AG09309 (cell line): ENCODE measurements at regions not wholly inside any gene's neighbourhood (a gene's known extent, or its start where the extent isn't known, plus 50 kb on each side); places are given as distances from the start of the nearest gene placed in this dataset.

Source experiments
- DNase-seq: peaks from one replicate; pipeline ENCODE4 v3.0.0-alpha.2; 2010; ENCODE audit warnings: low read depth
- H3K4me3 ChIP-seq: 2 replicates; pipeline ENCODE4 v1.5.1; 2011; ENCODE audit warnings: mild to moderate bottlenecking, low read depth, low read length, moderate library complexity; ENCODE audit not compliant: control insufficient read depth
- CTCF ChIP-seq: IDR thresholded peaks from 2 replicates; pipeline ENCODE4 v1.5.1; 2011; ENCODE audit warnings: mild to moderate bottlenecking, low read depth, low read length, inconsistent platforms; ENCODE audit not compliant: insufficient read depth, control insufficient read depth; ENCODE audit errors: missing control alignments

GRCh38 chr21:41633627-41634026 lies 125.7 kb upstream of the TMPRSS2 start:
- no peak for DNase-seq
- H3K4me3 ChIP-seq, result no peak overlapping the region
- TF ChIP-seq CTCF, result no peak

GRCh38 chr21:41632748-41633475 lies 125.0 kb upstream of the TMPRSS2 start:
- H3K4me3 ChIP-seq, result no peak overlapping the region
- no peak for TF ChIP-seq CTCF
- no peak for DNase-seq

GRCh38 chr21:41631564-41632461 lies 123.9 kb upstream of the TMPRSS2 start:
- no peak for DNase-seq
- TF ChIP-seq CTCF, result no peak
- no peak overlapping the region for H3K4me3 ChIP-seq

- no peak for DNase-seq
- no peak for TF ChIP-seq CTCF
- H3K4me3 ChIP-seq, result no peak overlapping the region
These were observed 123.0 kb upstream of the TMPRSS2 start for GRCh38 chr21:41630917-41631316.

- no peak for TF ChIP-seq CTCF
- peak; percentile 100 for DNase-seq
- no peak overlapping the region for H3K4me3 ChIP-seq
These were observed 122.3 kb upstream of the TMPRSS2 start for GRCh38 chr21:41630249-41630648.

GRCh38 chr21:41628256-41628655 lies 120.3 kb upstream of the TMPRSS2 start:
- H3K4me3 ChIP-seq, result no peak overlapping the region
- no peak for DNase-seq
- no peak for TF ChIP-seq CTCF
